GM21825 (cell line): ENCODE measurements at regions not wholly inside any gene's neighbourhood (a gene's known extent, or its start where the extent isn't known, plus 50 kb on each side); places are given as distances from the start of the nearest gene placed in this dataset.
"Not testable (repeated sequence)": the region's sequence is repeated elsewhere in the genome, so short reads cannot be mapped to it uniquely, and the experiment has no call there.

Experiments used
- ATAC-seq: cut with Tn5 transposase; IDR thresholded peaks from one replicate; pipeline ENCODE4 v1.9.1; 2021; ENCODE audit warnings: mild to moderate bottlenecking, moderate library complexity; ENCODE audit not compliant: unreplicated experiment

GRCh38 chr4:28241021-28241420, 1380.4 kb downstream of the STIM2 start:
- no peak for ATAC-seq

- no peak for ATAC-seq
Observed at GRCh38 chr4:28247805-28248204, 1387.2 kb downstream of the STIM2 start.

DNA sequence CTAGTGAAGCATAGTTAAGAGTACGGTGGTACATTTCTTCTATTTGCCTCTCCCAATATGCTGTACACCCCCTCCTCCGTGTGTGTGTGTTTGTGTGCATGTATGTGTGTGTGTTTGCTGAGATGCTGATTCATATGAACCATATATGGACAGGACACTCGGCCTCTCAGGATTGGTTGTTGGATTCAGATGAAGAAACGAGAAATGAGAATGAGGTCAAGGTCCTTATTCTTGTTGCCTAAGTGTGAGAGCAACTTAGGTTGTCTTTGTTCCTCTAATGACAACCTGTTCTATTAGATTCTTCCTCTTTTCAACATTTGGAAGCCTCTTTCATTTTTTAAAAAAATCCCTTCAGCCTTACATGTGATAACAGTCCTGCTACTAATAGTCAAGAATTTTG, 1387.6 kb downstream of the STIM2 start:
- ATAC-seq, result no peak

DNA sequence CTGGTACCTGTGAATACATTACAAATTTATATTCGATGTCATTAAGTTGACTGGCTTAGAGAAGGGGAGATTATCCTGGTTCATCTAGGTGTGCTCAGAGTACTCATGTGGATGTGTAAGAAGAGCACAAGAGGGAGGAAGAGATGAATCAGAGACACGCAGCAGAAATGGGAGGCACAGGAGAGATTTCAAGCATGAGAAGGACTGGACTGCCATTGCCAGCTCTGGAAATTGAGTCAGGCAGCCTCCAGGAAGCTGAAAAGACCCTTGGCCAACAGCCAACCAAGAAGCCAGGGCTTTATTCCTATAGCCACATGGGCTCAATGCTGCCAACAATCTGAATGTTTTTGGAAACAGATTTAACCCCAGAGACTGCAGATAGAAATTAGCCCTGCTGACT, 1390.0 kb downstream of the STIM2 start:
- no peak for ATAC-seq

- ATAC-seq, result no peak
Observed at GRCh38 chr4:28251831-28252230, 1391.2 kb downstream of the STIM2 start.

- no peak for ATAC-seq
Observed at GRCh38 chr4:28254003-28254402, 1393.4 kb downstream of the STIM2 start.

DNA sequence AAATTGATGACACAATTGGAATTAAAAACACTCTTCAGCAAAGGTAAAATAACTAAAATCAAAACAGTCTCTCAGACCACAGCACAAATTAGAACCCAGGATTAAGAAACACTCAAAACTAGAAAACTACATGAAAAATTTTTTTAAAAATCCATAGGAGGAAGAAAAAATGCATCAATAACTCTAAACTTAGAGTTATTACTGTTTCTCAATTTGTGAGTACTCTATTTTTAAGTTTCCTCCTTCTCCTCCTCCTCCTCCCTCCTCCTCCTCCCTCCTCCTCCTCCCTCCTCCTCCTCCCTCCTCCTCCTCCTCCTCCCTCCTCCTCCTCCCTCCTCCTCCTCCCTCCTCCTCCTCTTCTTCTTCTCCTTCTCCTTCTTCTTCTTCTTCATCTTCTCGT, 1395.7 kb downstream of the STIM2 start:
- ATAC-seq, result no peak

GRCh38 chr4:28259951-28260350, 1399.3 kb downstream of the STIM2 start:
- no peak for ATAC-seq

DNA sequence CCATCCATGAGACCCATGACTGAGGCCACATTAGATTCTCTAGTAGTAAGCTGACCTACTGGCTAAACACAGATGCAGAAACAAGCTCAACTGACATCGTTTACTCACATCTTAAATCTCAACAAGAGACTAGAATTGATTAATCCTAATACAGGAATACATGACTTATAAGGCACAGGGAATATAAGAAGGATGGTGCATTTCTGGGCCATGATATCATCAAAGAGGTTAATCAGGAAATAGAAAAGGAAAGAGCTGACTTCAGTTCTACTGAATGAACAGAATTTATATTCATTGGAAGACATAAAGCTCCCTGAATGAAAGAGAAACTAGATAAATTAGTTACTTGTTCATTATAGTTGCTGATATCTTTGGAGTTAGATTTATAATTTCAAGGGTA, 1406.5 kb downstream of the STIM2 start:
- no peak for ATAC-seq

- no peak for ATAC-seq
Observed at GRCh38 chr4:28269426-28269825, 1408.8 kb downstream of the STIM2 start.

DNA sequence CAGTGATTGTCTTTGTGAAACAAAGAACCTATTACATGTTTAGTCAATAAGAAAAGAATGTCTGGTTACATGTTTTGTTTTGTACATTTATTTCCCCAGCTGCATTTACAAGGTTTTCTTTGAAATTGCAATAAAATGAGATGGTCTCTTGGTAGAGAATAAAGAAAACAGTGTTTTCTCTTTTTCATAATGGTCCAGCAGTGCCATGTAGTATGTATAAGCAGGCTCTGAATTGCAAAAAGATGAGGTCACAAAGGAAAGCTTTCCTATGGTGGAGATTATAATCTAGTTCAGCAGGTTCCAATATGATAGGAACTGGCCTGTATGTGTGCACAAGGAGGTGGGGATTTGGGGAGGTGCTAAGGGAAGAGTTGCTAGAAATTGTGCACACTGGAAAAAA, 1417.3 kb downstream of the STIM2 start:
- ATAC-seq, result no peak

GRCh38 chr4:28278676-28279075, 1418.0 kb downstream of the STIM2 start:
- no peak for ATAC-seq

DNA sequence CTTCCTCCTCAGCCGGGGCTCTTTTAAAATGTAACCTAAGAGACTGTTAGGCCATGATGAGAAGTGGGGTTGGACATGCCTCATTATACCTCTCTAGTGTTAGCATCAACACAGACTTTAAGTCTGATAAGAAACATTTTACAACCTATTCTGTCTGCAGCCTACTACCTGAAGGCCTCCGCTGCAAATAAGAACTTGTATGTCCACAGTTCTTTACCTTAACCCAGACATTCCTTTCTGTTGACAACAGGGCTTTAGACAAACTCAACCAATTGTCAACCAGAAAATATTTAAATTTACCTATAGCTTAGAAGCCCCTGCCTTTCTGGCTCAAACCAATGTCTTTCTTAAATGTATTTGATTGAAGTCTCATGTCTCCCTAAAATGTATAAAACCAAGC, 1418.6 kb downstream of the STIM2 start:
- ATAC-seq, result no peak

DNA sequence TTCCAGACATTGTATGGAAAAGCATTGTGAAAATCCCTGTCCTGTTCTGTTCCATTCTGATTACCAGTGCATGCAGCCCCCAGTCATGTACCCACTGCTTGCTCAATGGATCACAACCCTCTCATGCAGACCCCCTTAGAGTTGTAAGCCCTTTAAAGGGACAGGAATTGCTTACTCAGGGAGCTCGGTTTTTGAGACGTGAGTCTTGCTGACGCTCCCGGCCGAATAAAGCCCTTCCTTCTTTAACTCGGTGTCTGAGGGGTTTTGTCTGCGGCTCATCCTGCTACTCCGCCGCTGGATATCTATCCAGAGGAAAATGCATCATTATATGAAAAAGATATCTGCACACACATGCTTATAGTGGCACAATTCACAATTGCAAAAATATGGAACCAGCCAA, 1425.6 kb downstream of the STIM2 start:
- not testable (repeated sequence) for ATAC-seq

DNA sequence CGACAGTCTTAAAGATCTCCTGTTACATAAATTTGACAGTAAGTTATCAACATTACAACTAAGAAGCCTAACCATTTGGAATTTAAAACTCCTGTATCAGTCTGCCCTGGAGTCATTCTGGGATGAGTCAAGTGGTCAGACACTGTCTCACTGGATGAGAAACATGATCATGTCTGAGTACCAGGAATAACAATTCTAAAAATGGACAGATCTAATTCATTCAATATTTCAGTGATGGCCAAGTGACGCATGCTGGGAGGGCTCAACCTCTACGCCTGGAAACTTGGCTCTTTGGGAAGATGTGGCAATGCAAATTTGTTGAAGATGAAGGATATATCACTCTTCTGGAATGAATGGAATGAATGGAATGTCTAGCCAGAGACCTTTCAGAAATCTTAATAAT, 1427.2 kb downstream of the STIM2 start:
- ATAC-seq, result no peak

DNA sequence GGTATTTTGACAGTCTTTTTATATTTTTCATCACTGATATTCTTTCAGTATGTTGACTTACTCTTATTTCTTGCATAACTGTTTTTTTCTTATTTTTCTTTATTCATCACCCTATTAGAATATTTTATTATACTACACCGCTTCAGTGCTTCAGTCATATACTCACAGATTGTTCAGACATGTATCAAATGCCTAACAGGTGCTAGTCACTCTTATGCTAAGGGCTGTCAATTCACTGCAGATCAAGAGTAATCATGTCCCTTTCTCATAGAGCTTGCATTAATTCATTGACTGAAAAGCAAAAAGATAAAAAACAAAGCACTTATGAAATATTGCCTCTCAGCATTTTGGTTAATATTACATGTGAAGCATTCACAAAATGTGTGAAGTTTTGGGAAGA, 1435.6 kb downstream of the STIM2 start:
- no peak for ATAC-seq

GRCh38 chr4:28310926-28311325, 1450.3 kb downstream of the STIM2 start:
- ATAC-seq, result no peak

- not testable (repeated sequence) for ATAC-seq
Observed at GRCh38 chr4:28312497-28312896, 1451.9 kb downstream of the STIM2 start.

GRCh38 chr4:28313729-28314713, 1453.4 kb downstream of the STIM2 start:
- ATAC-seq, result no peak

DNA sequence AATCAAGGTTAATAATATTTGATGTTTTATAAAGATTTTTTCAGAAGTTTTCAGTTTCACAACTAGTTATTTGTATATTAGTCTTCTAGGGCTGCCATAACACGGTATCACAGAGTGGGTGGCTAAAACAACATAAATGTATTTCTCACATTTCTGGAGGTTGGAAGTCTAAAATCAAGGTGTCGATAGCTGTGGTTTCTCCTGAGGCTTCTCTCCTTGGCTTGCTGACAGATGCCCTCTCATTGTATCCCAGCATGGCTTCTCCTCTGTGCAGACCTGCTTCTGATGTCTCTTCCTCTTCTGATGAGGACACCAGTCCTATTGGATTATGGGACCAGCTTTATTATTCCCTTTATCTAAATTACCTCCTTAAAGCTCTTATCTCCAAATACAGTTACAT, 1456.6 kb downstream of the STIM2 start:
- no peak for ATAC-seq

DNA sequence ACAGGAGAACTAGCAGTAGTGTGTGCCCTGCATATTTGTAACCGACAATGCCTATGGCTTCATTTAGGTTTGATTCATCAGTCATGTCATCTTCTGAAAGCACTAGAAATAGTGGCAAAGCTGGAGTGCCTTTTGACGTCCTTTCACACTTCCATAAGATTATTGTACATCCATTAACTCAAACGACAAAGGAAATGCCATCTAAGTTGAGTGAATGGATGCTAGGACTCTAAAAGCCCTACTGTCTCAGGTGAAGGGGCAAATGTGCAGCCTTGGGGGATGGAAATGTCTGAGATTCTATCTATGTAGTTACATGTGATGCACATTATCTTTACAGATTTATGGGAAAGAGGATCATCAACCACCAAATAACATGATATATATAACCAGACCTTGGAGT, 1473.6 kb downstream of the STIM2 start:
- no peak for ATAC-seq

- no peak for ATAC-seq
Observed at GRCh38 chr4:28341784-28342183, 1481.1 kb downstream of the STIM2 start.

GRCh38 chr4:28350485-28350884, 1489.8 kb downstream of the STIM2 start:
- ATAC-seq, result no peak
